GM12891 (cell line): ENCODE measurements at regions not wholly inside any gene's neighbourhood (a gene's known extent, or its start where the extent isn't known, plus 50 kb on each side); places are given as distances from the start of the nearest gene placed in this dataset.

Experiments used
- POLR2A ChIP-seq: IDR thresholded peaks from 2 replicates; pipeline ENCODE4 v1.6.1; 2011; ENCODE audit warnings: low read depth, low read length, control low read depth
- POLR2AphosphoS5 ChIP-seq: IDR thresholded peaks from 2 replicates; pipeline ENCODE4 v1.6.1; 2011; ENCODE audit warnings: low read depth, low read length, control low read depth
- TAF1 ChIP-seq: IDR thresholded peaks from 2 replicates; pipeline ENCODE4 v1.6.1; 2011; ENCODE audit warnings: low read depth, low read length, control low read depth

DNA sequence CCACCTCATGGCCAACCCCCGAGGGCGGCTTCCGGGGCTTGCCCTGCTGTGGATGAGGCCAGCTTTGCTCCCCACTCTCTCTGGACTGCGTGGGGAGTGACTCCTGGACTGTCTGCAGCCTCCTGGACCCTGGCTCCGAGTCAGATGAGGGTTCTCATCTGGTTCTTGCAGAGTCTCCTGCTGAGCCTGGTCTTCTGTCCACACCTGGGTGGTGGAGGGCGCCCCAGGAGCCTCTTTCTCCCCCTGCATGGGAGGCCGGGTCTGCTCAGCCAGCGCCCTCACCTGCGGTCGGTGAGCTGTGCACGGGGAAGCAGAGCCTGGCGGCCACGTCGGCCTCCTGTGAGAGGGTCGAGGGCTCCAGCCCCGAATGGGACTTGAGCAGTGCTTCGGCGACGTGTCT lies 78.3 kb downstream of the RTP5 start:
- no peak for TF ChIP-seq POLR2AphosphoS5
- no peak for TF ChIP-seq TAF1
- no peak for TF ChIP-seq POLR2A
